HG03108 (cell line): ENCODE measurements at regions not wholly inside any gene's neighbourhood (a gene's known extent, or its start where the extent isn't known, plus 50 kb on each side); places are given as distances from the start of the nearest gene placed in this dataset.
"Not testable (repeated sequence)": the region's sequence is repeated elsewhere in the genome, so short reads cannot be mapped to it uniquely, and the experiment has no call there.

Experiments
- ATAC-seq: cut with Tn5 transposase; IDR thresholded peaks from one replicate; pipeline ENCODE4 v1.9.1; 2021; ENCODE audit warnings: moderate library complexity; ENCODE audit not compliant: unreplicated experiment

GRCh38 chr22:48936391-48936790, 891.3 kb downstream of the BRD1 start:
- no peak for ATAC-seq

- ATAC-seq: no peak
These were observed 893.2 kb downstream of the BRD1 start for GRCh38 chr22:48934446-48934845.

- no peak for ATAC-seq
These were observed 896.2 kb downstream of the BRD1 start for GRCh38 chr22:48931452-48931851.

GRCh38 chr22:48929276-48929790, 898.3 kb downstream of the BRD1 start:
- ATAC-seq: no peak

GRCh38 chr22:48927591-48927990, 900.1 kb downstream of the BRD1 start:
- ATAC-seq: no peak

- no peak for ATAC-seq
These were observed 901.0 kb downstream of the BRD1 start for GRCh38 chr22:48926643-48927042.

- ATAC-seq: no peak
These were observed 901.5 kb downstream of the BRD1 start for GRCh38 chr22:48926136-48926535.

GRCh38 chr22:48925450-48925849, 902.2 kb downstream of the BRD1 start:
- ATAC-seq: no peak

GRCh38 chr22:48923996-48924395, 903.7 kb downstream of the BRD1 start:
- ATAC-seq: no peak

GRCh38 chr22:48923165-48923865, 904.4 kb downstream of the BRD1 start:
- ATAC-seq: no peak

GRCh38 chr22:48921411-48921903, 906.2 kb downstream of the BRD1 start:
- ATAC-seq: no peak

- no peak for ATAC-seq
These were observed 906.9 kb downstream of the BRD1 start for GRCh38 chr22:48920776-48921241.

GRCh38 chr22:48919851-48920589, 907.7 kb downstream of the BRD1 start:
- ATAC-seq: no peak

- no peak for ATAC-seq
These were observed 908.5 kb downstream of the BRD1 start for GRCh38 chr22:48919187-48919590.

GRCh38 chr22:48918585-48919186, 909.0 kb downstream of the BRD1 start:
- no peak for ATAC-seq

GRCh38 chr22:48912356-48913066, 915.2 kb downstream of the BRD1 start:
- ATAC-seq: not testable (repeated sequence)

GRCh38 chr22:48911647-48912046, 916.0 kb downstream of the BRD1 start:
- not testable (repeated sequence) for ATAC-seq

- ATAC-seq: not testable (repeated sequence)
These were observed 916.6 kb downstream of the BRD1 start for GRCh38 chr22:48911067-48911466.

- ATAC-seq: no peak
These were observed 919.1 kb downstream of the BRD1 start for GRCh38 chr22:48908547-48908946.

GRCh38 chr22:48907591-48907990, 920.1 kb downstream of the BRD1 start:
- ATAC-seq: no peak
